Astrocyte (in vitro differentiated cells and primary cell): ENCODE measurements at regions not wholly inside any gene's neighbourhood (a gene's known extent, or its start where the extent isn't known, plus 50 kb on each side); places are given as distances from the start of the nearest gene placed in this dataset.
"Not testable (repeated sequence)": the region's sequence is repeated elsewhere in the genome, so short reads cannot be mapped to it uniquely, and the experiment has no call there.

Experiments used
- DNase-seq: peaks from one replicate; pipeline ENCODE4 v3.0.0-alpha.2; 2010; ENCODE audit warnings: low read depth
- FAIRE-seq: peaks from 2 replicates; lab custom pipeline; 2011; peaks lifted over from hg19 to GRCh38; lab: Jason Lieb, UNC
- H2AFZ ChIP-seq: 2 replicates; pipeline ENCODE4 v1.6.0; 2012; ENCODE audit warnings: low read depth, low read length, inconsistent platforms
- H3K27ac ChIP-seq: 2 replicates; pipeline ENCODE4 v1.5.1; 2011; ENCODE audit warnings: low read depth, low read length, inconsistent platforms
- H3K27me3 ChIP-seq: 2 replicates; pipeline ENCODE4 v1.6.0; 2011; ENCODE audit warnings: low read length, inconsistent platforms; ENCODE audit not compliant: insufficient read depth
- H3K36me3 ChIP-seq: 2 replicates; pipeline ENCODE4 v1.5.1; 2011; ENCODE audit warnings: low read length, inconsistent platforms; ENCODE audit not compliant: insufficient read depth
- H3K4me1 ChIP-seq: 2 replicates; pipeline ENCODE4 v1.5.1; 2011; ENCODE audit warnings: low read length, inconsistent platforms; ENCODE audit not compliant: insufficient read depth
- H3K4me2 ChIP-seq: 2 replicates; pipeline ENCODE4 v1.6.0; 2012; ENCODE audit warnings: low read length, inconsistent platforms
- H3K4me3 ChIP-seq: 2 replicates; pipeline ENCODE4 v1.5.1; 2011; ENCODE audit warnings: low read depth, mild to moderate bottlenecking, low read length, inconsistent platforms; ENCODE audit not compliant: insufficient read depth
- H3K79me2 ChIP-seq: 2 replicates; pipeline ENCODE4 v1.6.0; 2012; ENCODE audit warnings: mild to moderate bottlenecking, low read length, inconsistent platforms; ENCODE audit not compliant: insufficient read depth
- H3K9ac ChIP-seq: 2 replicates; pipeline ENCODE4 v1.6.0; 2012; ENCODE audit warnings: mild to moderate bottlenecking, low read length, inconsistent platforms
- H3K9me3 ChIP-seq: 2 replicates; pipeline ENCODE4 v1.5.1; 2012; ENCODE audit warnings: low read depth, mild to moderate bottlenecking, low read length, inconsistent platforms; ENCODE audit not compliant: insufficient read depth
- H4K20me1 ChIP-seq: 2 replicates; pipeline ENCODE4 v1.6.0; 2012; ENCODE audit warnings: low read length, inconsistent platforms; ENCODE audit not compliant: insufficient read depth
- H3K27ac Mint-ChIP-seq: one replicate; pipeline ENCODE4 v1.8.0; 2021; ENCODE audit warnings: mild to moderate bottlenecking, mixed read lengths; ENCODE audit not compliant: unreplicated experiment
- H3K27me3 Mint-ChIP-seq: one replicate; pipeline ENCODE4 v1.8.0; 2021; ENCODE audit warnings: low read depth, mixed read lengths; ENCODE audit not compliant: unreplicated experiment
- H3K36me3 Mint-ChIP-seq: one replicate; pipeline ENCODE4 v1.8.0; 2021; ENCODE audit warnings: low read depth, mixed read lengths; ENCODE audit not compliant: unreplicated experiment
- H3K4me1 Mint-ChIP-seq: one replicate; pipeline ENCODE4 v1.8.0; 2021; ENCODE audit warnings: low read depth, mixed read lengths; ENCODE audit not compliant: unreplicated experiment
- H3K4me3 Mint-ChIP-seq: one replicate; pipeline ENCODE4 v1.8.0; 2021; ENCODE audit warnings: mild to moderate bottlenecking, moderate library complexity, mixed read lengths; ENCODE audit not compliant: unreplicated experiment
- H3K9me3 Mint-ChIP-seq: one replicate; pipeline ENCODE4 v1.8.0; 2021; ENCODE audit warnings: mild to moderate bottlenecking, mixed read lengths; ENCODE audit not compliant: unreplicated experiment
- CTCF ChIP-seq: IDR thresholded peaks from 2 replicates; pipeline ENCODE4 v1.5.1; 2011; ENCODE audit warnings: low read depth, mild to moderate bottlenecking, inconsistent platforms, low read length, moderate library complexity; ENCODE audit not compliant: insufficient read depth
- EZH2 ChIP-seq: IDR thresholded peaks from 2 replicates; pipeline ENCODE4 v1.6.1; 2012; ENCODE audit warnings: mild to moderate bottlenecking, low read length, inconsistent platforms; ENCODE audit not compliant: insufficient read depth

- no peak for TF ChIP-seq EZH2
- TF ChIP-seq CTCF, result no peak
- no peaks in the 10 kb centered on the region for H3K4me1 Mint-ChIP-seq
These were observed 127.3 kb upstream of the PRKCQ start for GRCh38 chr10:6707352-6707751.

GRCh38 chr10:6706725-6707124, 126.6 kb upstream of the PRKCQ start:
- Histone ChIP-seq H3K79me2 (no peaks in the 10 kb centered on the region), H3K4me2 (no peak overlapping the region), H4K20me1 (no peaks in the 10 kb centered on the region), H3K4me1 (no peaks in the 10 kb centered on the region), H2AFZ (no peak overlapping the region), H3K9me3 (no peaks in the 10 kb centered on the region), H3K9ac (no peak overlapping the region), H3K4me3 (no peak overlapping the region), H3K27me3 (peaks cover 5% of the 10 kb centered on the region), H3K27ac (no peak overlapping the region), H3K36me3 (no peaks in the 10 kb centered on the region)
- Mint-ChIP-seq H3K9me3 (no peaks in the 10 kb centered on the region), H3K4me1 (no peaks in the 10 kb centered on the region), H3K4me3 (no peak overlapping the region), H3K36me3 (no peaks in the 10 kb centered on the region), H3K27me3 (peaks cover 21% of the 10 kb centered on the region), H3K27ac (no peak overlapping the region)
- FAIRE-seq, result no peak
- TF ChIP-seq EZH2, result no peak
- TF ChIP-seq CTCF, result no peak
- no peak for DNase-seq

More at GRCh38 chr10:6707352-6707751, 127.3 kb upstream of the PRKCQ start:
- no peaks in the 10 kb centered on the region for H3K79me2 ChIP-seq
- H3K4me3 ChIP-seq, result no peak overlapping the region
- FAIRE-seq, result no peak
- no peaks in the 10 kb centered on the region for H3K9me3 Mint-ChIP-seq
- no peak overlapping the region for H3K4me2 ChIP-seq
- peaks cover 19% of the 10 kb centered on the region for H3K27me3 Mint-ChIP-seq
- H3K4me1 ChIP-seq, result no peaks in the 10 kb centered on the region
- H3K9ac ChIP-seq, result no peak overlapping the region
- DNase-seq, result no peak
- H3K9me3 ChIP-seq, result no peaks in the 10 kb centered on the region
- no peak overlapping the region for H3K27ac Mint-ChIP-seq
- no peak overlapping the region for H2AFZ ChIP-seq
- H3K36me3 ChIP-seq, result no peaks in the 10 kb centered on the region
- H3K27ac ChIP-seq, result no peak overlapping the region
- no peak overlapping the region for H3K4me3 Mint-ChIP-seq
- no peaks in the 10 kb centered on the region for H3K36me3 Mint-ChIP-seq
- no peaks in the 10 kb centered on the region for H4K20me1 ChIP-seq
- H3K27me3 ChIP-seq, result peaks cover 6% of the 10 kb centered on the region

- TF ChIP-seq EZH2 (no peak), CTCF (no peak)
- no peaks in the 10 kb centered on the region for H4K20me1 ChIP-seq
- no peaks in the 10 kb centered on the region for H3K4me1 ChIP-seq
- no peak overlapping the region for H3K27ac Mint-ChIP-seq
- H3K4me2 ChIP-seq, result no peak overlapping the region
- H3K9me3 ChIP-seq, result no peaks in the 10 kb centered on the region
- no peaks in the 10 kb centered on the region for H3K9me3 Mint-ChIP-seq
- H3K36me3 Mint-ChIP-seq, result no peaks in the 10 kb centered on the region
- H3K4me1 Mint-ChIP-seq, result no peaks in the 10 kb centered on the region
- H3K9ac ChIP-seq, result no peak overlapping the region
- no peaks in the 10 kb centered on the region for H3K79me2 ChIP-seq
- no peak overlapping the region for H3K4me3 Mint-ChIP-seq
- H3K27me3 ChIP-seq, result no peaks in the 10 kb centered on the region
- DNase-seq (no peak), FAIRE-seq (no peak)
- H3K27ac ChIP-seq, result no peak overlapping the region
- H2AFZ ChIP-seq, result no peak overlapping the region
- no peaks in the 10 kb centered on the region for H3K36me3 ChIP-seq
- no peak overlapping the region for H3K4me3 ChIP-seq
- peaks cover 19% of the 10 kb centered on the region for H3K27me3 Mint-ChIP-seq
These were observed 124.8 kb upstream of the PRKCQ start for GRCh38 chr10:6704896-6705295.

- not testable (repeated sequence) for H3K9me3 ChIP-seq, H3K4me1 Mint-ChIP-seq, H3K4me1 ChIP-seq, H2AFZ ChIP-seq, H4K20me1 ChIP-seq, H3K36me3 Mint-ChIP-seq, FAIRE-seq, H3K9me3 Mint-ChIP-seq, H3K36me3 ChIP-seq, H3K79me2 ChIP-seq, H3K27ac Mint-ChIP-seq, H3K4me3 ChIP-seq, H3K27me3 ChIP-seq, DNase-seq, H3K4me2 ChIP-seq, H3K4me3 Mint-ChIP-seq, H3K9ac ChIP-seq, H3K27ac ChIP-seq
- H3K27me3 Mint-ChIP-seq, result peaks cover 13% of the 10 kb centered on the region
These were observed 122.8 kb upstream of the PRKCQ start for GRCh38 chr10:6702833-6703232.
